HG03039 (cell line): ENCODE measurements at regions not wholly inside any gene's neighbourhood (a gene's known extent, or its start where the extent isn't known, plus 50 kb on each side); places are given as distances from the start of the nearest gene placed in this dataset.

Experiments used
- ATAC-seq: cut with Tn5 transposase; IDR thresholded peaks from one replicate; pipeline ENCODE4 v1.9.1; 2021; ENCODE audit warnings: mild to moderate bottlenecking, moderate library complexity; ENCODE audit not compliant: unreplicated experiment

DNA sequence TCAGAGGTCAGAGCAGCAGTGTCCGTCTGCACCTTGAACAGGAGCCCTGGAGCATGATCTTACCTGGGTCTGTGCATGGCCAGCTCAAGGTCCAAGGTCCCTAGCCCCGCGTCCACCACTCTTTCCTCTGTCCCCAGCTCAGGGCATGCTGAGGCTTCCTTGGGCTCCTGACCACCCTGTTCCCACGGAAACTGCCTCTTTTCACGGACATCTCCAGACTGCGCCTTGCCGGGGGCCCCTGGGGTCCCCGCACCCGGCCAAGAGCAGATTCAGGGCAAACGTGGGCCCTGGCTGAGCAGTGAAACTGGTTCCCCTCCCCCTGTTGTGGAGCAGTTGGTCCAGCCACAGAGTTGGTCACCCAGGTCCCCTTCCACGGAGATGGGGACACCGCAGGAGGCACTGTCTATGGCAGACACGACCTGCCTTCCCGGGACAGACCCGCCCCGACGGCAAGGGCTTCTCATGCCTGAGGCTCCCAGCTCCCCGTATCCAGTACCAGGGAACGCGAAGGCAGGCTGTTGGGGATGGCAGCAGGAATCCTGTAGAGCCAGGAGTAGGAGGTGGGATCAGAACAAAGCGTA lies 217.4 kb upstream of the PPP2R2D start:
- ATAC-seq: no peak

- ATAC-seq: no peak
Observed at GRCh38 chr10:131683941-131684340, 216.9 kb upstream of the PPP2R2D start.

GRCh38 chr10:131685007-131685406 lies 215.8 kb upstream of the PPP2R2D start:
- ATAC-seq: no peak

GRCh38 chr10:131685576-131685975 lies 215.2 kb upstream of the PPP2R2D start:
- no peak for ATAC-seq

GRCh38 chr10:131686781-131687420 lies 213.9 kb upstream of the PPP2R2D start:
- ATAC-seq: no peak

DNA sequence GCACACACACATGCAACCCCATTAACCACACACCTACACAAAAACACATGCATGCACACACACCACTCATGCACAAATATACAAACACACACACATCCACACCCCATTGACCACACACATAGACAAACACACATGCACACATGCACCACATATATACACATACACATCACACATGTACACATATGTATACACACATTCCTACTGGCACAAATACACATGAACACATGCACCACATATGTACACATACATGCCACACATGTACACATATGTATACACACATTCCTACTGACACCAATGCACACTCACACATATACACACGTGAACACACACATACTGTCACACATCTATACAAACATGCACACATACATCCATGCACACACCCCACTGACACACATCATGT lies 212.5 kb upstream of the PPP2R2D start:
- ATAC-seq: no peak

GRCh38 chr10:131689016-131689415 lies 211.8 kb upstream of the PPP2R2D start:
- no peak for ATAC-seq

- ATAC-seq: no peak
Observed at GRCh38 chr10:131689486-131689885, 211.3 kb upstream of the PPP2R2D start.

- ATAC-seq: no peak
Observed at GRCh38 chr10:131689954-131690757, 210.7 kb upstream of the PPP2R2D start.

DNA sequence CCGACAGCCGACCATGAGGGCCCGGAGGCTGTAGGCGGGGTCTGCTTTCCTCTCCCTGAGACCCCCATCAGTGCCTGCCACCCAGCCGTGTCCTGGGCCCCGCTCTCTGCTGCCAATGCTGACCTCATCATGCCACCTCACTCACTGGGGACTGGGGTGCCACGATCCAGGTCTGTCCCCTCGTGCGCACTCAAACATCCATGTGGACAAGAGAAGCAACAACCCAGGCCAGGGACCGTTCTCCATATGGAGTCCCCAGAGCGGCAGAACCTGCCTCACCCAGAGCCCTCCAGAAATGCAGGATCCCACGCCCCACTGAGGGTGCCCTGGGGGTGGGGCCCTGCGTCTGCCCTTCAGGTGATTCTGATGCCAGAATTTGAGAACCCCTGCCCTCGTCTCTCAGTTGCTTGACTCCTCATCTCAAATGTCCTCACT lies 210.0 kb upstream of the PPP2R2D start:
- ATAC-seq: no peak

DNA sequence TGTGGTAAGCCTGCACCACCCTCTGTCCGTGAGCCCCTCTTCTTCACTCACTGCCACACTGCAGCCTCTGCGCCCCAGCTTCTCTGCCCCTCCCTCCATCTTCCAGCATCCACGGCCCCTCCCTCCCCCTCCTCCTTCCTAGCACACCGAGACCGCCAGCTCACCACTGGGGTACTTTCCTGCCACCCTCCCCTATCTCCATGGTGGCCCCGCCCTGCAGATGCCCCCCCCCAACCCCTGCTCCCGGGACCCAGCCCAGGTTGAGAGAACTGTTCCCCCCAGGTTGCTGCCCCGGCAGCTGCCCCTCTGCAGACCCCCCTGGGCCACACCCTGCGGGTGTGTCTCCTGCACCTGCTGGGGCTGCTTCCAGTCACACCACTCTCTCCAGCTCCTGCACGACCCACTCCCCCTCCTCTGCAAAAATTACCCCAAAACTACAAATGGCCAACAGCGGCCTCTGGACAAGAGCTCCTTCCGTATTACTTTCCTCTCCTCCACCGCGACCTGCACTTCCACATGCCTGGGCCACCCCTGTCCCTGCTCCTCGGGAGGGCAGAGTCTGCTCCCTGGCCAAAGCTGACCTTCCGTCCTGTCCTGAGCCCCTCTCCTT lies 209.2 kb upstream of the PPP2R2D start:
- ATAC-seq: no peak

GRCh38 chr10:131692176-131692575 lies 208.6 kb upstream of the PPP2R2D start:
- no peak for ATAC-seq

GRCh38 chr10:131692686-131693334 lies 208.0 kb upstream of the PPP2R2D start:
- ATAC-seq: no peak

DNA sequence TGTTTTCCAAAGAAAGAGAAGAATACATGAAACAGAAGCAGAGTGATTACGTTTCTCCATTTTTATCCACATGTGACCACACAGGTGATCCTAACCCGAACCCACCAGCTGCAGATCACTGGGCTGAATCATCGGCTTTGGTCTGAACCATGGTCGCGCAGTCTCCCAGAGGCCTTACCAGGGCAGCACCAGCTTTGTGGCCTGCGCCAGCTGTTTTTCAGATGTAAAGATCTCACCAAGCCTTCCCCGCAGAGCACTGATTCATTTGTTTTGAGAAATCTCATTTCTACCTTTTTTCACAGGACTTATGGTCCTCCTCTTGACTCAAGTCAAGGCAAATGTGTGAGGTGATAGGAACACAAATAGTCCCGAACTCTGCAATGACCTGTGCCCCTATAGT lies 207.0 kb upstream of the PPP2R2D start:
- ATAC-seq: no peak

DNA sequence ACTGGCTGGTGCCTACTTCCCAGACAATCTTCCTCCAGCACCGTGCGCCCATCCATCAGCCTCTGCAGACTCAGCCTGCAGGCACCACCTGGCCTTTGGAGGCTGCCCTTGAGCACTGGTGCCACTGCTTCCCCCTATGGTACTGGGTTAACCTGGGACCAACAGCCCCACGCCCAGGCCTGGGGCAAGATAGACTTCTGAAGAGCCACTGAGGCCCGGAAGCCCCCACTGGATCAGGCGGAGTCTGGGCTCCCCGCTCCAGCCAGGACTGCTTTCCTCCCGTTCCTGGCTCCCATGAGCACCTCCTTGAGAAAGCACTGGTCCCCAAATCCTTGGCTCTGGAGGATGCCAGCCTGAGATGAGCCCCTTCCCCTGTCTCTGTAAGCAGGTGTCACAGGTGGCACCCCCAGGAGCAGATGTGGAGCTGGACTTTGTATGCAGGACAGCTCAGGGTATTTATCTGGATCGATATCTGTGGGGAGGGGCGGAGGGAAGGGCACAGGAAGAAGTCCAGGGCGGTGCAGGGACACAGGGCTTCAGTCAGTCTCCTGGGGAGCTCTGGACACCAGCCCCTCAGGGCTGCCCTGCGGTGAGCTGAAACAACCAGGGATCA lies 206.5 kb upstream of the PPP2R2D start:
- no peak for ATAC-seq

DNA sequence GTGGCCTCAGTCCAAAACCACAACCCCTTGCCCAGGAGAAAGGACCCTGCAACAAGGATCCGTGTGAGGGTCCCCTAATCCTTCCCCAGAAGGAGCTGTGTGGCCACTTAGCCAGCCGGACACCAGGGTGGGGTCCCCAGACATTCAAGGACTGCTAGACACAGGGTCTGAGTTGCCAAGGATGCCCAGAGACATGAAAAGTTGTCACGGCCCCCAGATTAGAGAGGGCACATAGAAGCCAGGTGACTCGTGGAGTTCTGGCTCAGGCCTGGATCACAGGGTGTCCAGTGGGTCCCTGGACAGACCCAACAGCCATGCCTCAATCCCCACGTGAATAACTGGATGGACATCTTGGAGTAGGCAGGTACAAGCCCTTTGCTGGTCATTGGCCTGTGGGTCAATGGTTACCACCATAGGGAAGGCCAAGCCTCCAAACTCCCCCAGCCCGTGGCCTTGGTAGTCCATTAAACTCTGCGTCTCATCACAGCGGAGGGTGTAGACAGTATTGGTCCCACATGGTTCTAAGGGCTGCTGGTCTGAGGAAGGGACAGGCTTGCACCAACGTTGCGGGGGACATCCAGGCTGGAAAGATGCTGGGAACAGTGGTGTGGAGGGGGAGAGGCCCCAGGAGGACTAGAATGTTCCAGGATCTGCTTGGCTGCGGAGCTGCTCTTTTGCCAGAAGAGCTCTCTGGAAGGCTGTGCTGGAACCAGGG lies 205.9 kb upstream of the PPP2R2D start:
- no peak for ATAC-seq

DNA sequence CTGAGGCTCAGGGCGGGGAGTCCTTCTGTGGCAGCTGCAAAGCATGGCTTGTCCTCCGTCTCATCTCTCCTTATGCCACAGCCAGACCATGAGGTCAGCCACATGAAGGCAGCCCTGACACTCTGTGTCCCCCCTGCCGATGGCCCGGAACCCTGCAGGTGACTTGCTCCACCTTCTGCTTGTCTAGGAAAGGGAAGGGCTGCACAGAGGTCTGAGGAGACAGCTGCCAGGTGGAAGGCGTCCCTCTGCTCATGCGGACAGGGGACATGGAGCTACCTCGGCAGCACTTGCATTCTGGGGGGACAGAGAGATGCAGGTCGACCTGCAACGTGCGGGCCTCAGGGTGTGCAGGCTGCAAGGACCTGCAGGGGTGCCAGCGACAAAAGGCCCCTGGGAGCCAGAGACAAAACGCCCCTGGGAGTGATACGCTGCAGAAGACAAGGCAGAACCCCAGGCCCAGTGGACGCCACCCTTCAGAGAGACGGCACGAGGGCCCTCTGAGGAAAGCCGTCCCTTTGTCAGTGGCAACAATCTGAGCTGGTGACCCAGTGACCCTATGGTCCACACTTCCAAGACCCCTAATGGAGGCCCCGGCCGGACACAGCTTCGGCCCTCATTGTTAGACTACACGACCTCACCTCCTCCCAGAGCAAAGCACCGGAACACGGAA lies 205.2 kb upstream of the PPP2R2D start:
- ATAC-seq: no peak

GRCh38 chr10:131697476-131698128 lies 203.2 kb upstream of the PPP2R2D start:
- no peak for ATAC-seq

GRCh38 chr10:131698232-131698631 lies 202.6 kb upstream of the PPP2R2D start:
- no peak for ATAC-seq
